HG02623 (cell line): ENCODE measurements at regions not wholly inside any gene's neighbourhood (a gene's known extent, or its start where the extent isn't known, plus 50 kb on each side); places are given as distances from the start of the nearest gene placed in this dataset.

Source experiments
- ATAC-seq: cut with Tn5 transposase; IDR thresholded peaks from one replicate; pipeline ENCODE4 v1.9.1; 2021; ENCODE audit warnings: moderate library complexity; ENCODE audit not compliant: unreplicated experiment

GRCh38 chr18:44119607-44120006 is 561.1 kb upstream of the SETBP1 start:
- ATAC-seq = no peak

- no peak for ATAC-seq
Observed at GRCh38 chr18:44123743-44124142, 556.9 kb upstream of the SETBP1 start.

- no peak for ATAC-seq
Observed at GRCh38 chr18:44125446-44125845, 555.2 kb upstream of the SETBP1 start.

GRCh38 chr18:44126598-44126997 is 554.1 kb upstream of the SETBP1 start:
- no peak for ATAC-seq

- ATAC-seq = no peak
Observed at GRCh38 chr18:44128365-44128764, 552.3 kb upstream of the SETBP1 start.

- no peak for ATAC-seq
Observed at GRCh38 chr18:44130376-44130942, 550.2 kb upstream of the SETBP1 start.

- no peak for ATAC-seq
Observed at GRCh38 chr18:44133483-44133882, 547.2 kb upstream of the SETBP1 start.

GRCh38 chr18:44134447-44134846 is 546.2 kb upstream of the SETBP1 start:
- ATAC-seq = no peak

GRCh38 chr18:44135741-44136140 is 544.9 kb upstream of the SETBP1 start:
- no peak for ATAC-seq

- no peak for ATAC-seq
Observed at GRCh38 chr18:44136326-44136725, 544.4 kb upstream of the SETBP1 start.

- no peak for ATAC-seq
Observed at GRCh38 chr18:44143072-44143471, 537.6 kb upstream of the SETBP1 start.

GRCh38 chr18:44149706-44150105 is 531.0 kb upstream of the SETBP1 start:
- no peak for ATAC-seq

GRCh38 chr18:44153981-44154380 is 526.7 kb upstream of the SETBP1 start:
- no peak for ATAC-seq

GRCh38 chr18:44156126-44156525 is 524.6 kb upstream of the SETBP1 start:
- no peak for ATAC-seq

- ATAC-seq = no peak
Observed at GRCh38 chr18:44156776-44157335, 523.8 kb upstream of the SETBP1 start.

GRCh38 chr18:44170208-44170880 is 510.3 kb upstream of the SETBP1 start:
- ATAC-seq = no peak

- no peak for ATAC-seq
Observed at GRCh38 chr18:44171301-44171700, 509.4 kb upstream of the SETBP1 start.

GRCh38 chr18:44175891-44176290 is 504.8 kb upstream of the SETBP1 start:
- ATAC-seq = no peak

GRCh38 chr18:44178476-44178875 is 502.2 kb upstream of the SETBP1 start:
- ATAC-seq = no peak

GRCh38 chr18:44179693-44180092 is 501.0 kb upstream of the SETBP1 start:
- ATAC-seq = no peak

- ATAC-seq = no peak
Observed at GRCh38 chr18:44180683-44181082, 500.0 kb upstream of the SETBP1 start.

GRCh38 chr18:44181951-44182747 is 498.5 kb upstream of the SETBP1 start:
- no peak for ATAC-seq
